ENCODE measurements at regions not wholly inside any gene's neighbourhood (a gene's known extent, or its start where the extent isn't known, plus 50 kb on each side); places are given as distances from the start of the nearest gene placed in this dataset.
A peak's percentile ranks its signal among the peaks of the same experiment; 100 is the strongest.
"Not testable (repeated sequence)": the region's sequence is repeated elsewhere in the genome, so short reads cannot be mapped to it uniquely, and the experiment has no call there.

- H3K4me2 ChIP-seq (ENCODE audit: unreplicated experiment), result peak overlapping the region; percentile 44
- H4K20me1 ChIP-seq (ENCODE audit: insufficient read depth), result no peaks in the 10 kb centered on the region
- H3K27ac ChIP-seq, result peak overlapping the region; percentile 48
- no peaks in the 10 kb centered on the region for H3K9me3 ChIP-seq (ENCODE audit: low read depth)
- peaks cover 17% of the 10 kb centered on the region for H3F3A ChIP-seq (ENCODE audit: insufficient read depth)
- no peaks in the 10 kb centered on the region for H3K9me2 ChIP-seq (ENCODE audit: insufficient read depth)
- no peaks in the 10 kb centered on the region for H3K27me3 ChIP-seq (replicated peaks; ENCODE audit: insufficient read depth)
- DNase-seq, result peak; percentile 87
- H3K9ac ChIP-seq, result no peak overlapping the region
- H3K36me3 ChIP-seq (ENCODE audit: low read depth), result no peaks in the 10 kb centered on the region
- H3K4me3 ChIP-seq, result 0 out of 2 replicates have a peak overlapping the region, but pooled peaks have one; percentile 10
- no peak overlapping the region for H2AFZ ChIP-seq
- TF ChIP-seq EZH2 (IDR thresholded peaks at IDR 0.05; ENCODE audit: insufficient read depth, poor library complexity, severe bottlenecking) (no peak), EZH2phosphoT487 (IDR thresholded peaks at IDR 0.05; ENCODE audit: insufficient read depth, low read depth) (no peak)
- peaks cover 25% of the 10 kb centered on the region for H3K4me1 ChIP-seq (ENCODE audit: insufficient read depth)
- H3K79me2 ChIP-seq (ENCODE audit: insufficient read depth), result no peaks in the 10 kb centered on the region
- WGBS, 2 experiments (ENCODE audit: low coverage in 1 of 2, low lambda C conversion rate in 2 of 2, missing lambda C conversion rate in 2 of 2), result 56 to 84% methylated on average over 1 of the region's 1 CpG
- in situ Hi-C loops (cut with MboI), result no loop called here
These were observed 275.2 kb downstream of the QDPR start for GRCh38 chr4:17236686-17237085.

- H3K9me2 ChIP-seq (ENCODE audit: insufficient read depth), result no peaks in the 10 kb centered on the region
- H3F3A ChIP-seq (ENCODE audit: insufficient read depth), result peaks cover 17% of the 10 kb centered on the region
- H3K9me3 ChIP-seq (ENCODE audit: low read depth), result no peaks in the 10 kb centered on the region
- no peaks in the 10 kb centered on the region for H3K79me2 ChIP-seq (ENCODE audit: insufficient read depth)
- H3K27me3 ChIP-seq (replicated peaks; ENCODE audit: insufficient read depth), result no peaks in the 10 kb centered on the region
- no peak for DNase-seq
- no peaks in the 10 kb centered on the region for H4K20me1 ChIP-seq (ENCODE audit: insufficient read depth)
- no peak overlapping the region for H2AFZ ChIP-seq
- no peak overlapping the region for H3K4me3 ChIP-seq
- no peak overlapping the region for H3K9ac ChIP-seq
- no peak for TF ChIP-seq EZH2phosphoT487 (IDR thresholded peaks at IDR 0.05; ENCODE audit: insufficient read depth, low read depth)
- no peak for TF ChIP-seq EZH2 (IDR thresholded peaks at IDR 0.05; ENCODE audit: insufficient read depth, poor library complexity, severe bottlenecking)
- no peak overlapping the region for H3K4me2 ChIP-seq (ENCODE audit: unreplicated experiment)
- H3K4me1 ChIP-seq (ENCODE audit: insufficient read depth), result peaks cover 25% of the 10 kb centered on the region
- no peak overlapping the region for H3K27ac ChIP-seq
- WGBS, 2 experiments (ENCODE audit: low coverage in 1 of 2, low lambda C conversion rate in 2 of 2, missing lambda C conversion rate in 2 of 2), result 70 to 81% methylated on average over 1 of the region's 1 CpG
- in situ Hi-C loops (cut with MboI), result no loop called here
- no peaks in the 10 kb centered on the region for H3K36me3 ChIP-seq (ENCODE audit: low read depth)
These were observed 277.2 kb downstream of the QDPR start for GRCh38 chr4:17234678-17235077.

- peaks cover 17% of the 10 kb centered on the region for H3F3A ChIP-seq (ENCODE audit: insufficient read depth)
- H3K9me3 ChIP-seq (ENCODE audit: low read depth), result no peaks in the 10 kb centered on the region
- WGBS, 2 experiments (ENCODE audit: low coverage in 1 of 2, low lambda C conversion rate in 2 of 2, missing lambda C conversion rate in 2 of 2), result 41 to 45% methylated on average over 3 of the region's 3 CpGs
- H2AFZ ChIP-seq, result peak overlapping the region; percentile 30; the same call in 1 of the 2 replicates
- no peak overlapping the region for H3K27ac ChIP-seq
- no peak for TF ChIP-seq EZH2 (IDR thresholded peaks at IDR 0.05; ENCODE audit: insufficient read depth, poor library complexity, severe bottlenecking)
- TF ChIP-seq EZH2phosphoT487 (IDR thresholded peaks at IDR 0.05; ENCODE audit: insufficient read depth, low read depth), result no peak
- DNase-seq, result peak; percentile 79
- H3K9ac ChIP-seq, result no peak overlapping the region
- H3K36me3 ChIP-seq (ENCODE audit: low read depth), result no peaks in the 10 kb centered on the region
- H3K4me1 ChIP-seq (ENCODE audit: insufficient read depth), result peaks cover 25% of the 10 kb centered on the region
- in situ Hi-C loops (cut with MboI), result no loop called here
- no peaks in the 10 kb centered on the region for H4K20me1 ChIP-seq (ENCODE audit: insufficient read depth)
- H3K79me2 ChIP-seq (ENCODE audit: insufficient read depth), result no peaks in the 10 kb centered on the region
- H3K4me2 ChIP-seq (ENCODE audit: unreplicated experiment), result peak overlapping the region; percentile 1
- no peak overlapping the region for H3K4me3 ChIP-seq
- no peaks in the 10 kb centered on the region for H3K27me3 ChIP-seq (replicated peaks; ENCODE audit: insufficient read depth)
- H3K9me2 ChIP-seq (ENCODE audit: insufficient read depth), result no peaks in the 10 kb centered on the region
These were observed 279.2 kb downstream of the QDPR start for GRCh38 chr4:17232566-17233253.

- in situ Hi-C loops (cut with MboI); H3K36me3 ChIP-seq (ENCODE audit: low read depth); H4K20me1 ChIP-seq (ENCODE audit: insufficient read depth); H3K9me2 ChIP-seq (ENCODE audit: insufficient read depth); H2AFZ ChIP-seq; H3K4me3 ChIP-seq; DNase-seq; H3K79me2 ChIP-seq (ENCODE audit: insufficient read depth); H3K9me3 ChIP-seq (ENCODE audit: low read depth); H3K27me3 ChIP-seq (replicated peaks; ENCODE audit: insufficient read depth); H3K27ac ChIP-seq; H3K9ac ChIP-seq: not testable (repeated sequence)
- H3K4me1 ChIP-seq (ENCODE audit: insufficient read depth), result peaks cover 20% of the 10 kb centered on the region
- 82 to 83% methylated on average over 9 of the region's 9 CpGs for WGBS, 2 experiments (ENCODE audit: low coverage in 1 of 2, low lambda C conversion rate in 2 of 2, missing lambda C conversion rate in 2 of 2)
- peak overlapping the region; percentile 1 for H3K4me2 ChIP-seq (ENCODE audit: unreplicated experiment)
- H3F3A ChIP-seq (ENCODE audit: insufficient read depth), result peaks cover 12% of the 10 kb centered on the region
These were observed 279.9 kb downstream of the QDPR start for GRCh38 chr4:17231880-17232475.
